GM23338 (cell line): ENCODE measurements at regions not wholly inside any gene's neighbourhood (a gene's known extent, or its start where the extent isn't known, plus 50 kb on each side); places are given as distances from the start of the nearest gene placed in this dataset.

Source experiments
- ATAC-seq: fragments of 200-7000 bp; cut with Tn5 transposase; 3 replicates; pipeline ENCODE4 v1.9.1; 2020
- DNase-seq: peaks from one replicate; pipeline ENCODE4 v3.0.0-alpha.2; 2015; ENCODE audit warnings: low spot score
- H2AFZ ChIP-seq: fragments of 200-600 bp; sonication (generic); 2 replicates; pipeline ENCODE4 v1.8.0; 2016; ENCODE audit warnings: antibody characterized with exemption, mild to moderate bottlenecking, moderate library complexity
- H3F3A ChIP-seq: fragments of 200-600 bp; sonication (generic); replicated peaks from 2 replicates; pipeline ENCODE4 v1.8.0; 2017; ENCODE audit warnings: antibody characterized with exemption, mixed run types, low read depth
- H3K27ac ChIP-seq: fragments of 200-600 bp; sonication (generic); 2 replicates; pipeline ENCODE4 v1.6.1; 2016; ENCODE audit warnings: low read depth
- H3K27me3 ChIP-seq: fragments of 200-600 bp; sonication (generic); 2 replicates; pipeline ENCODE4 v1.8.0; 2016; ENCODE audit warnings: mild to moderate bottlenecking, mixed run types, moderate library complexity; ENCODE audit not compliant: insufficient read depth
- H3K36me3 ChIP-seq: fragments of 200-600 bp; sonication (generic); 2 replicates; pipeline ENCODE4 v1.8.0; 2016; ENCODE audit warnings: mild to moderate bottlenecking; ENCODE audit not compliant: insufficient read depth
- H3K4me1 ChIP-seq: fragments of 200-600 bp; sonication (generic); 2 replicates; pipeline ENCODE4 v1.8.0; 2016; ENCODE audit warnings: mild to moderate bottlenecking, moderate library complexity; ENCODE audit not compliant: insufficient read depth
- H3K4me2 ChIP-seq: fragments of 200-600 bp; sonication (generic); 2 replicates; pipeline ENCODE4 v1.7.1; 2017; ENCODE audit warnings: mixed run types
- H3K4me3 ChIP-seq: fragments of 200-600 bp; sonication (generic); 2 replicates; pipeline ENCODE4 v1.6.1; 2016; ENCODE audit warnings: mixed run types
- H3K79me2 ChIP-seq: fragments of 200-600 bp; sonication (generic); replicated peaks from 2 replicates; pipeline ENCODE4 v1.8.0; 2017; ENCODE audit warnings: mild to moderate bottlenecking; ENCODE audit not compliant: insufficient read depth
- H3K9me2 ChIP-seq: fragments of 200-600 bp; sonication (generic); 2 replicates; pipeline ENCODE4 v1.8.0; 2017; ENCODE audit not compliant: insufficient read depth
- H4K20me1 ChIP-seq: fragments of 200-600 bp; sonication (generic); replicated peaks from 2 replicates; pipeline ENCODE4 v1.8.0; 2017; ENCODE audit warnings: mild to moderate bottlenecking; ENCODE audit not compliant: insufficient read depth
- H3K27ac Mint-ChIP-seq: 2 replicates; pipeline ENCODE4 v1.8.0; 2020; ENCODE audit warnings: inconsistent platforms, mild to moderate bottlenecking, moderate library complexity, mixed read lengths
- H3K27me3 Mint-ChIP-seq: 3 replicates; pipeline ENCODE4 v1.8.0; 2022; ENCODE audit warnings: low read depth, mild to moderate bottlenecking, moderate library complexity, mixed read lengths, inconsistent platforms; ENCODE audit not compliant: insufficient read depth, poor library complexity
- H3K36me3 Mint-ChIP-seq: 3 replicates; pipeline ENCODE4 v1.8.0; 2021; ENCODE audit warnings: low read depth, mild to moderate bottlenecking, inconsistent platforms, moderate library complexity, mixed read lengths
- H3K4me1 Mint-ChIP-seq: 3 replicates; pipeline ENCODE4 v1.8.0; 2020; ENCODE audit warnings: mild to moderate bottlenecking, inconsistent platforms, mixed read lengths
- H3K4me3 Mint-ChIP-seq: 3 replicates; pipeline ENCODE4 v1.8.0; 2021; ENCODE audit warnings: moderate library complexity, mild to moderate bottlenecking, inconsistent platforms, mixed read lengths
- H3K9me3 Mint-ChIP-seq: 3 replicates; pipeline ENCODE4 v1.8.0; 2020; ENCODE audit warnings: moderate library complexity, mild to moderate bottlenecking, inconsistent platforms, mixed read lengths
- CREB1 ChIP-seq: fragments of 250-450 bp; sonication (Bioruptor Pico); IDR thresholded peaks from 2 replicates; pipeline ENCODE4 v1.5.0; 2020; ENCODE audit warnings: low read depth, mild to moderate bottlenecking, moderate library complexity
- NANOG ChIP-seq: IDR thresholded peaks from 2 replicates; pipeline ENCODE4 v1.6.1; 2016; ENCODE audit warnings: antibody characterized with exemption, borderline replicate concordance
- POLR2AphosphoS5 ChIP-seq: IDR thresholded peaks from 2 replicates; pipeline ENCODE4 v1.6.1; 2016; ENCODE audit warnings: antibody characterized with exemption, low read depth
- STAT1 ChIP-seq: IDR thresholded peaks from one replicate; pipeline ENCODE4 v1.6.1; 2016; ENCODE audit warnings: antibody characterized with exemption; ENCODE audit not compliant: unreplicated experiment
- ZNF114 ChIP-seq: fragments of 250-450 bp; sonication (Bioruptor Pico); IDR thresholded peaks from 2 replicates; pipeline ENCODE4 v1.5.0; 2020; ENCODE audit warnings: mild to moderate bottlenecking, moderate library complexity
- ZNF331 ChIP-seq: fragments of 250-450 bp; sonication (Bioruptor Pico); IDR thresholded peaks from 2 replicates; pipeline ENCODE4 v1.5.0; 2020; ENCODE audit warnings: low read depth, mild to moderate bottlenecking, moderate library complexity
- TF ChIP-seq, protein P1 (sequence below): fragments of 250-450 bp; sonication (Bioruptor Pico); IDR thresholded peaks from 2 replicates; pipeline ENCODE4 v1.5.0; 2020; ENCODE audit warnings: mild to moderate bottlenecking, moderate library complexity
- TF ChIP-seq, protein P2 (sequence below), 2 experiments: fragments of 200-600 bp in 1 of 2; sonication (generic) in 1 of 2; conservative IDR thresholded peaks; 2 replicates each; pipeline versions ENCODE4 v1.5.1 to v1.6.1; 2016 to 2017; ENCODE audit warnings: antibody characterized with exemption in 2 of 2, low read depth in 2 of 2, mild to moderate bottlenecking in 2 of 2, moderate library complexity in 1 of 2
- TF ChIP-seq, protein P3 (sequence below): IDR thresholded peaks from 2 replicates; pipeline ENCODE4 v1.6.1; 2016; ENCODE audit warnings: antibody characterized with exemption

DNA sequence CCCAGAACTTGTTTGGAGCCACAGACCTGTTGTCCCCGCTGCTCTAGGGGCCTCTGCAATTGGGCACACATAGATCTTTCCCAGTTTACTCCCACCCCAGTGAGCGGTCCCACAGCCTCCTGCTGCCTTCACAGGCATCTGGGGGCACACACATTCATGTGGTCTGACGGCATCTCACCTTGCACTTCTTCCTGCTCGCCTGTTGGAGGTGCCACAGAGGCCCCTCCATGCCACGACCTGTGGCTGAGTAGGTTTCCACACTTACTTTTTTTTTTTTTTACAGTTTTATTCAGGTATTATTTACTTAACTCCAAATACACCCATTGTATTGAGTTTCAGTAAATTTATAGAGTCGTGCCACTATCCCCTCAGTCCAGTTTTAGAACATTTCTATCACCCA, 68.9 kb upstream of the SEPTIN5 start:
- Histone ChIP-seq H3K27me3 (no peaks in the 10 kb centered on the region), H2AFZ (0 out of 2 replicates have a peak overlapping the region, but pooled peaks have one; percentile 23), H4K20me1 (no peaks in the 10 kb centered on the region), H3K36me3 (peaks cover 5% of the 10 kb centered on the region; the same call in 1 of the 2 replicates), H3F3A (no peaks in the 10 kb centered on the region), H3K27ac (no peak overlapping the region), H3K4me2 (no peak overlapping the region), H3K9me2 (no peaks in the 10 kb centered on the region), H3K4me3 (no peak overlapping the region), H3K4me1 (no peaks in the 10 kb centered on the region; the same call in 1 of the 2 replicates), H3K79me2 (no peaks in the 10 kb centered on the region)
- Mint-ChIP-seq H3K27ac (no peak overlapping the region), H3K36me3 (peaks cover 20% of the 10 kb centered on the region), H3K4me3 (no peak overlapping the region), H3K27me3 (no peaks in the 10 kb centered on the region), H3K4me1 (peaks cover 13% of the 10 kb centered on the region), H3K9me3 (peaks cover 26% of the 10 kb centered on the region)
- ATAC-seq: peak; percentile 39
- TF ChIP-seq, protein P1, sequence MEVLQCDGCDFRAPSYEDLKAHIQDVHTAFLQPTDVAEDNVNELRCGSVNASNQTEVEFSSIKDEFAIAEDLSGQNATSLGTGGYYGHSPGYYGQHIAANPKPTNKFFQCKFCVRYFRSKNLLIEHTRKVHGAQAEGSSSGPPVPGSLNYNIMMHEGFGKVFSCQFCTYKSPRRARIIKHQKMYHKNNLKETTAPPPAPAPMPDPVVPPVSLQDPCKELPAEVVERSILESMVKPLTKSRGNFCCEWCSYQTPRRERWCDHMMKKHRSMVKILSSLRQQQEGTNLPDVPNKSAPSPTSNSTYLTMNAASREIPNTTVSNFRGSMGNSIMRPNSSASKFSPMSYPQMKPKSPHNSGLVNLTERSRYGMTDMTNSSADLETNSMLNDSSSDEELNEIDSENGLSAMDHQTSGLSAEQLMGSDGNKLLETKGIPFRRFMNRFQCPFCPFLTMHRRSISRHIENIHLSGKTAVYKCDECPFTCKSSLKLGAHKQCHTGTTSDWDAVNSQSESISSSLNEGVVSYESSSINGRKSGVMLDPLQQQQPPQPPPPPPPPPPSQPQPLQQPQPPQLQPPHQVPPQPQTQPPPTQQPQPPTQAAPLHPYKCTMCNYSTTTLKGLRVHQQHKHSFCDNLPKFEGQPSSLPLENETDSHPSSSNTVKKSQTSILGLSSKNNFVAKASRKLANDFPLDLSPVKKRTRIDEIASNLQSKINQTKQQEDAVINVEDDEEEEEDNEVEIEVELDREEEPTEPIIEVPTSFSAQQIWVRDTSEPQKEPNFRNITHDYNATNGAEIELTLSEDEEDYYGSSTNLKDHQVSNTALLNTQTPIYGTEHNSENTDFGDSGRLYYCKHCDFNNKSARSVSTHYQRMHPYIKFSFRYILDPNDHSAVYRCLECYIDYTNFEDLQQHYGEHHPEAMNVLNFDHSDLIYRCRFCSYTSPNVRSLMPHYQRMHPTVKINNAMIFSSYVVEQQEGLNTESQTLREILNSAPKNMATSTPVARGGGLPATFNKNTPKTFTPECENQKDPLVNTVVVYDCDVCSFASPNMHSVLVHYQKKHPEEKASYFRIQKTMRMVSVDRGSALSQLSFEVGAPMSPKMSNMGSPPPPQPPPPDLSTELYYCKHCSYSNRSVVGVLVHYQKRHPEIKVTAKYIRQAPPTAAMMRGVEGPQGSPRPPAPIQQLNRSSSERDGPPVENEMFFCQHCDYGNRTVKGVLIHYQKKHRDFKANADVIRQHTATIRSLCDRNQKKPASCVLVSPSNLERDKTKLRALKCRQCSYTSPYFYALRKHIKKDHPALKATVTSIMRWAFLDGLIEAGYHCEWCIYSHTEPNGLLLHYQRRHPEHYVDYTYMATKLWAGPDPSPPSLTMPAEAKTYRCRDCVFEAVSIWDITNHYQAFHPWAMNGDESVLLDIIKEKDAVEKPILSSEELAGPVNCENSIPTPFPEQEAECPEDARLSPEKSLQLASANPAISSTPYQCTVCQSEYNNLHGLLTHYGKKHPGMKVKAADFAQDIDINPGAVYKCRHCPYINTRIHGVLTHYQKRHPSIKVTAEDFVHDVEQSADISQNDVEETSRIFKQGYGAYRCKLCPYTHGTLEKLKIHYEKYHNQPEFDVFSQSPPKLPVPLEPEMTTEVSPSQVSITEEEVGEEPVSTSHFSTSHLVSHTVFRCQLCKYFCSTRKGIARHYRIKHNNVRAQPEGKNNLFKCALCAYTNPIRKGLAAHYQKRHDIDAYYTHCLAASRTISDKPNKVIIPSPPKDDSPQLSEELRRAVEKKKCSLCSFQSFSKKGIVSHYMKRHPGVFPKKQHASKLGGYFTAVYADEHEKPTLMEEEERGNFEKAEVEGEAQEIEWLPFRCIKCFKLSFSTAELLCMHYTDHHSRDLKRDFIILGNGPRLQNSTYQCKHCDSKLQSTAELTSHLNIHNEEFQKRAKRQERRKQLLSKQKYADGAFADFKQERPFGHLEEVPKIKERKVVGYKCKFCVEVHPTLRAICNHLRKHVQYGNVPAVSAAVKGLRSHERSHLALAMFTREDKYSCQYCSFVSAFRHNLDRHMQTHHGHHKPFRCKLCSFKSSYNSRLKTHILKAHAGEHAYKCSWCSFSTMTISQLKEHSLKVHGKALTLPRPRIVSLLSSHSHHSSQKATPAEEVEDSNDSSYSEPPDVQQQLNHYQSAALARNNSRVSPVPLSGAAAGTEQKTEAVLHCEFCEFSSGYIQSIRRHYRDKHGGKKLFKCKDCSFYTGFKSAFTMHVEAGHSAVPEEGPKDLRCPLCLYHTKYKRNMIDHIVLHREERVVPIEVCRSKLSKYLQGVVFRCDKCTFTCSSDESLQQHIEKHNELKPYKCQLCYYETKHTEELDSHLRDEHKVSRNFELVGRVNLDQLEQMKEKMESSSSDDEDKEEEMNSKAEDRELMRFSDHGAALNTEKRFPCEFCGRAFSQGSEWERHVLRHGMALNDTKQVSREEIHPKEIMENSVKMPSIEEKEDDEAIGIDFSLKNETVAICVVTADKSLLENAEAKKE: no peak
- TF ChIP-seq, protein P2, sequence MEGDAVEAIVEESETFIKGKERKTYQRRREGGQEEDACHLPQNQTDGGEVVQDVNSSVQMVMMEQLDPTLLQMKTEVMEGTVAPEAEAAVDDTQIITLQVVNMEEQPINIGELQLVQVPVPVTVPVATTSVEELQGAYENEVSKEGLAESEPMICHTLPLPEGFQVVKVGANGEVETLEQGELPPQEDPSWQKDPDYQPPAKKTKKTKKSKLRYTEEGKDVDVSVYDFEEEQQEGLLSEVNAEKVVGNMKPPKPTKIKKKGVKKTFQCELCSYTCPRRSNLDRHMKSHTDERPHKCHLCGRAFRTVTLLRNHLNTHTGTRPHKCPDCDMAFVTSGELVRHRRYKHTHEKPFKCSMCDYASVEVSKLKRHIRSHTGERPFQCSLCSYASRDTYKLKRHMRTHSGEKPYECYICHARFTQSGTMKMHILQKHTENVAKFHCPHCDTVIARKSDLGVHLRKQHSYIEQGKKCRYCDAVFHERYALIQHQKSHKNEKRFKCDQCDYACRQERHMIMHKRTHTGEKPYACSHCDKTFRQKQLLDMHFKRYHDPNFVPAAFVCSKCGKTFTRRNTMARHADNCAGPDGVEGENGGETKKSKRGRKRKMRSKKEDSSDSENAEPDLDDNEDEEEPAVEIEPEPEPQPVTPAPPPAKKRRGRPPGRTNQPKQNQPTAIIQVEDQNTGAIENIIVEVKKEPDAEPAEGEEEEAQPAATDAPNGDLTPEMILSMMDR (conservative IDR thresholded peaks at IDR 0.05; ENCODE audit: low read depth in 2 of 2): peak; percentile 50 to 53
- peak; percentile 52 for DNase-seq

DNA sequence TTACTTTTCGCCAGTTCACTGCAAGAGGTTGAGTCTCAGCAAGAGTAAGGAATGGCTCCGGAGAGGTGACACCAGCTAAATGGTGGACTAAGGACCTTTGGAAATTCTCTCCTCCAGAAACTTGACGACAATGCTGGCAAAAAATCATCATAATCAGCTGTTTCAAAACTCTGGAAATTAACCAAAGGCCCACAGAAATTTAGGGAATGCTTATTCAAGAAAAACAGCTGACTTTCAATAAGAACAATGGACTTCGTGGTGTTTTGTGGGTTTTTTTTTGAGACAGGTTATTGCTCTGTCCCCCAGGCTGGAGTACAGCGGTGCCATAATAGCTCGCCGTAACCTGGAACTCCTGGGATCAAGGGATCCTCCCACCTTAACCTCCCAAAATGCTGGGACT, 68.4 kb upstream of the SEPTIN5 start:
- H3K9me3 Mint-ChIP-seq: peaks cover 26% of the 10 kb centered on the region
- H2AFZ ChIP-seq: no peak overlapping the region
- no peaks in the 10 kb centered on the region for H3K27me3 ChIP-seq
- no peak for DNase-seq
- peaks cover 5% of the 10 kb centered on the region; the same call in 1 of the 2 replicates for H3K36me3 ChIP-seq
- H4K20me1 ChIP-seq: no peaks in the 10 kb centered on the region
- no peaks in the 10 kb centered on the region for H3K79me2 ChIP-seq
- no peak overlapping the region for H3K4me3 ChIP-seq
- no peak overlapping the region for H3K27ac ChIP-seq
- H3K36me3 Mint-ChIP-seq: peaks cover 20% of the 10 kb centered on the region
- H3K27ac Mint-ChIP-seq: no peak overlapping the region
- no peaks in the 10 kb centered on the region for H3F3A ChIP-seq
- no peaks in the 10 kb centered on the region; the same call in 1 of the 2 replicates for H3K4me1 ChIP-seq
- H3K9me2 ChIP-seq: no peaks in the 10 kb centered on the region
- H3K4me1 Mint-ChIP-seq: peaks cover 13% of the 10 kb centered on the region
- ATAC-seq: no peak
- H3K27me3 Mint-ChIP-seq: no peaks in the 10 kb centered on the region
- H3K4me3 Mint-ChIP-seq: no peak overlapping the region
- H3K4me2 ChIP-seq: no peak overlapping the region
- TF ChIP-seq ZNF331 (CRISPR knock-in tag): no peak
- TF ChIP-seq, protein P3, sequence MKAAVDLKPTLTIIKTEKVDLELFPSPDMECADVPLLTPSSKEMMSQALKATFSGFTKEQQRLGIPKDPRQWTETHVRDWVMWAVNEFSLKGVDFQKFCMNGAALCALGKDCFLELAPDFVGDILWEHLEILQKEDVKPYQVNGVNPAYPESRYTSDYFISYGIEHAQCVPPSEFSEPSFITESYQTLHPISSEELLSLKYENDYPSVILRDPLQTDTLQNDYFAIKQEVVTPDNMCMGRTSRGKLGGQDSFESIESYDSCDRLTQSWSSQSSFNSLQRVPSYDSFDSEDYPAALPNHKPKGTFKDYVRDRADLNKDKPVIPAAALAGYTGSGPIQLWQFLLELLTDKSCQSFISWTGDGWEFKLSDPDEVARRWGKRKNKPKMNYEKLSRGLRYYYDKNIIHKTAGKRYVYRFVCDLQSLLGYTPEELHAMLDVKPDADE: no peak
- TF ChIP-seq, protein P2 (conservative IDR thresholded peaks at IDR 0.05; ENCODE audit: low read depth in 2 of 2): no peak
- TF ChIP-seq NANOG: no peak
- no peak for TF ChIP-seq POLR2AphosphoS5
- no peak for TF ChIP-seq CREB1 (CRISPR knock-in tag)
- no peak for TF ChIP-seq ZNF114
- no peak for TF ChIP-seq STAT1
